GM12878 (cell line): ENCODE measurements at regions not wholly inside any gene's neighbourhood (a gene's known extent, or its start where the extent isn't known, plus 50 kb on each side); places are given as distances from the start of the nearest gene placed in this dataset.

ENCODE experiments used
- ATAC-seq: fragments of 200-7000 bp; cut with Tn5 transposase; 3 replicates; pipeline ENCODE4 v1.9.1; 2020; ENCODE audit warnings: mild to moderate bottlenecking, moderate library complexity
- BruUV-seq: library from RNA; stranded (reverse); fragments of 400-500 nt; replicated peaks from 2 replicates; lab custom pipeline; 2021; lab: Mats Ljungman, UMichigan
- CTCF ChIA-PET: fragments of 300-600 bp; sonication (Branson Sonifier 250); formaldehyde crosslinking; extraction: SDS; loops from one replicate; lab custom pipeline; 2021; ENCODE audit warnings: inconsistent platforms; lab: Yijun Ruan, JAX
- POLR2A ChIA-PET: fragments of 350-600 bp; formaldehyde crosslinking; extraction: SDS; loops from one replicate; lab custom pipeline; 2021; ENCODE audit warnings: inconsistent platforms; lab: Charles Lee
- RAD21 ChIA-PET: fragments of 300-600 bp; sonication (Branson Sonifier 250); formaldehyde crosslinking; loops from one replicate; lab custom pipeline; 2023; ENCODE audit warnings: antibody characterized with exemption; ENCODE audit not compliant: unreplicated experiment; lab: Charles Lee
- SMC1A ChIA-PET: fragments of 300-600 bp; sonication (Branson Sonifier 250); formaldehyde crosslinking; loops from one replicate; lab custom pipeline; 2023; ENCODE audit not compliant: unreplicated experiment, uncharacterized antibody; lab: Charles Lee
- DNase-seq: peaks from one replicate; pipeline ENCODE4 v3.0.0-alpha.2; 2011; ENCODE audit warnings: low read depth, low spot score
- FAIRE-seq: peaks from 3 replicates; lab custom pipeline; 2011; peaks lifted over from hg19 to GRCh38; lab: Jason Lieb, UNC
- H2AFZ ChIP-seq: 2 replicates; pipeline ENCODE4 v1.6.0; 2011; ENCODE audit warnings: low read depth, low read length, control low read depth; ENCODE audit not compliant: control insufficient read depth
- H3K27ac ChIP-seq: 2 replicates; pipeline ENCODE4 v1.5.1; 2011; ENCODE audit warnings: control low read depth; ENCODE audit not compliant: control insufficient read depth, insufficient read depth
- H3K27me3 ChIP-seq, 2 experiments: replicated peaks in 1 of 2; 2 replicates each; pipeline versions ENCODE4 v1.6.0 to v1.6.1; 2011; ENCODE audit warnings: low read length in 1 of 2; ENCODE audit not compliant: control insufficient read depth in 2 of 2, insufficient read depth in 2 of 2
- H3K36me3 ChIP-seq, 2 experiments: 2 replicates each; pipeline ENCODE4 v1.5.1; 2011; ENCODE audit warnings: low read length in 1 of 2; ENCODE audit not compliant: control insufficient read depth in 2 of 2, insufficient read depth in 2 of 2
- H3K4me1 ChIP-seq: 2 replicates; pipeline ENCODE4 v1.6.1; 2011; ENCODE audit warnings: mild to moderate bottlenecking, low read length, moderate library complexity, mixed read lengths; ENCODE audit not compliant: control insufficient read depth, insufficient read depth
- H3K4me2 ChIP-seq: 2 replicates; pipeline ENCODE4 v1.6.0; 2011; ENCODE audit warnings: control low read depth; ENCODE audit not compliant: control insufficient read depth, insufficient read depth
- H3K4me3 ChIP-seq: fragments of 200-600 bp; sonication (generic); 2 replicates; pipeline ENCODE4 v1.5.1; 2016
- H3K79me2 ChIP-seq: 2 replicates; pipeline ENCODE4 v1.6.0; 2011; ENCODE audit warnings: low read length; ENCODE audit not compliant: control insufficient read depth, insufficient read depth
- H3K9ac ChIP-seq: 2 replicates; pipeline ENCODE4 v1.8.0; 2011; ENCODE audit warnings: low read length, control low read depth, mixed read lengths; ENCODE audit not compliant: control insufficient read depth, insufficient read depth
- H3K9me3 ChIP-seq: replicated peaks from 3 replicates; pipeline ENCODE4 v1.5.1; 2011; ENCODE audit warnings: mild to moderate bottlenecking, low read length; ENCODE audit not compliant: control insufficient read depth, insufficient read depth
- H4K20me1 ChIP-seq: 2 replicates; pipeline ENCODE4 v1.6.0; 2011; ENCODE audit not compliant: control insufficient read depth, insufficient read depth
- BHLHE40 ChIP-seq, 2 experiments: fragments of 450-650 bp in 1 of 2; IDR thresholded peaks; 2 replicates each; pipeline ENCODE4 v1.6.1; 2011 to 2017; ENCODE audit warnings: low read depth in 2 of 2, borderline replicate concordance in 1 of 2, improper control_type of control experiment in 1 of 2, low read length in 1 of 2, mild to moderate bottlenecking in 1 of 2
- CEBPB ChIP-seq, 2 experiments: fragments of 150-350 bp in 1 of 2; IDR thresholded peaks; 2 replicates each; pipeline ENCODE4 v1.6.1; 2012 to 2014; ENCODE audit warnings: low read depth in 2 of 2, low read length in 2 of 2, borderline replicate concordance in 1 of 2, inconsistent platforms in 1 of 2
- EZH2 ChIP-seq: IDR thresholded peaks from 2 replicates; pipeline ENCODE4 v1.6.1; 2012; ENCODE audit warnings: low read depth, mild to moderate bottlenecking, control low read depth, inconsistent platforms, low read length, borderline replicate concordance; ENCODE audit not compliant: control insufficient read depth
- GABPA ChIP-seq: IDR thresholded peaks from 2 replicates; pipeline ENCODE4 v1.6.1; 2014; ENCODE audit warnings: antibody characterized with exemption, low read depth, mild to moderate bottlenecking, inconsistent platforms
- GATAD2B ChIP-seq: fragments of 450-650 bp; conservative IDR thresholded peaks from 2 replicates; pipeline ENCODE4 v1.6.1; 2017; ENCODE audit warnings: low read depth, mild to moderate bottlenecking, moderate library complexity
- HCFC1 ChIP-seq: fragments of 150-350 bp; IDR thresholded peaks from 2 replicates; pipeline ENCODE4 v1.6.1; 2014; ENCODE audit warnings: low read length
- IKZF2 ChIP-seq, 2 experiments: fragments of 450-650 bp; IDR thresholded peaks; 2 replicates each; pipeline ENCODE4 v1.6.1; 2017; ENCODE audit warnings: mild to moderate bottlenecking in 2 of 2, moderate library complexity in 2 of 2
- JUND ChIP-seq: IDR thresholded peaks from 2 replicates; pipeline ENCODE4 v1.6.1; 2012; ENCODE audit warnings: low read depth, mild to moderate bottlenecking, low read length, improper control_type of control experiment, moderate library complexity
- MTA3 ChIP-seq: IDR thresholded peaks from 2 replicates; pipeline ENCODE4 v1.6.1; 2012; ENCODE audit warnings: low read length, inconsistent platforms, borderline replicate concordance
- NFIC ChIP-seq: IDR thresholded peaks from 2 replicates; pipeline ENCODE4 v1.6.1; 2012; ENCODE audit warnings: low read depth, mild to moderate bottlenecking, inconsistent platforms, low read length, moderate library complexity
- POU2F2 ChIP-seq: IDR thresholded peaks from 3 replicates; pipeline ENCODE4 v1.6.1; 2011; ENCODE audit warnings: low read depth, mild to moderate bottlenecking, low read length, borderline replicate concordance
- RAD21 ChIP-seq: IDR thresholded peaks from 2 replicates; pipeline ENCODE4 v1.6.1; 2011; ENCODE audit warnings: mild to moderate bottlenecking, low read depth, low read length, moderate library complexity; ENCODE audit not compliant: insufficient read depth
- RAD51 ChIP-seq: fragments of 450-650 bp; IDR thresholded peaks from 2 replicates; pipeline ENCODE4 v1.6.1; 2016; ENCODE audit warnings: moderate library complexity, mild to moderate bottlenecking, inconsistent platforms
- RB1 ChIP-seq: fragments of 450-650 bp; formaldehyde crosslinking; IDR thresholded peaks from 2 replicates; pipeline ENCODE4 v1.6.1; 2017; ENCODE audit warnings: mild to moderate bottlenecking, borderline replicate concordance
- SIN3A ChIP-seq: IDR thresholded peaks from 2 replicates; pipeline ENCODE4 v1.6.1; 2012; ENCODE audit warnings: low read depth, low read length, improper control_type of control experiment
- SMC3 ChIP-seq: IDR thresholded peaks from 2 replicates; pipeline ENCODE4 v1.6.1; 2011; ENCODE audit warnings: low read length, improper control_type of control experiment, borderline replicate concordance
- SUZ12 ChIP-seq: fragments of 200-600 bp; sonication (generic); IDR thresholded peaks from one replicate; pipeline ENCODE4 v1.6.1; 2018; ENCODE audit warnings: antibody characterized with exemption, mild to moderate bottlenecking; ENCODE audit not compliant: unreplicated experiment
- TAF1 ChIP-seq: IDR thresholded peaks from 2 replicates; pipeline ENCODE4 v1.6.1; 2011; ENCODE audit warnings: mild to moderate bottlenecking, low read depth, low read length, borderline replicate concordance
- ZZZ3 ChIP-seq: IDR thresholded peaks from 2 replicates; pipeline ENCODE4 v1.6.1; 2011; ENCODE audit warnings: low read depth; ENCODE audit not compliant: control insufficient read depth, insufficient read length
- whole genome bisulfite sequencing: methylation state at CpG from one replicate; pipeline ENCODE4 v1.1.6; 2016; ENCODE audit warnings: low lambda C conversion rate; ENCODE audit not compliant: insufficient replicate concordance, insufficient coverage; ENCODE audit errors: missing lambda C conversion rate; 5-methylcytosine and 5-hydroxymethylcytosine counted together
- in situ Hi-C: fragments of 300-500 bp; cut with MboI; formaldehyde crosslinking; loops from 9 replicates; pipeline ENCODE4 v1.14.3; 2018; ENCODE audit warnings: mixed read lengths
- intact Hi-C: fragments of 100-400 bp; cut with micrococcal nuclease; formaldehyde crosslinking; loops from one replicate; pipeline ENCODE4 v1.14.2; 2022; ENCODE audit not compliant: unreplicated experiment
- TF ChIP-seq, protein P1 (sequence below): IDR thresholded peaks from 2 replicates; pipeline ENCODE4 v1.6.1; 2012; ENCODE audit warnings: mild to moderate bottlenecking, low read depth, low read length

GRCh38 chr4:189202182-189202868, 738.3 kb upstream of the FRG1 start (continued):
- TF ChIP-seq POU2F2: no peak
- peak; percentile 33; the same call in 1 of the 2 replicates for TF ChIP-seq SMC3
- no peak for TF ChIP-seq NFIC
- TF ChIP-seq RAD21: peak; percentile 58
- TF ChIP-seq RB1: peak; percentile 35; the same call in 1 of the 2 replicates
- TF ChIP-seq BHLHE40 (IDR thresholded peaks at IDR 0.05; ENCODE audit: borderline replicate concordance in 1 of 2, low read depth in 2 of 2, low read length in 1 of 2): peak in 1 of 2 experiments; percentile 42; a peak in 2 of 4 replicates

- intact Hi-C loops: loop anchor here (2.0 kb wide), 1 partner anchor 1596 kb away; no protein-coding TSS in a partner anchor
- TF ChIP-seq JUND (no peak), GABPA (no peak), IKZF2 (IDR thresholded peaks at IDR 0.05) (no peak), ZZZ3 (no peak), RAD21 (no peak), SIN3A (no peak), CEBPB (IDR thresholded peaks at IDR 0.05; ENCODE audit: borderline replicate concordance in 1 of 2, low read depth in 2 of 2, low read length in 2 of 2) (no peak), HCFC1 (no peak), RAD51 (no peak), GATAD2B (no peak), TAF1 (no peak), EZH2 (no peak), SUZ12 (no peak), MTA3 (no peak)
- TF ChIP-seq, protein P1, sequence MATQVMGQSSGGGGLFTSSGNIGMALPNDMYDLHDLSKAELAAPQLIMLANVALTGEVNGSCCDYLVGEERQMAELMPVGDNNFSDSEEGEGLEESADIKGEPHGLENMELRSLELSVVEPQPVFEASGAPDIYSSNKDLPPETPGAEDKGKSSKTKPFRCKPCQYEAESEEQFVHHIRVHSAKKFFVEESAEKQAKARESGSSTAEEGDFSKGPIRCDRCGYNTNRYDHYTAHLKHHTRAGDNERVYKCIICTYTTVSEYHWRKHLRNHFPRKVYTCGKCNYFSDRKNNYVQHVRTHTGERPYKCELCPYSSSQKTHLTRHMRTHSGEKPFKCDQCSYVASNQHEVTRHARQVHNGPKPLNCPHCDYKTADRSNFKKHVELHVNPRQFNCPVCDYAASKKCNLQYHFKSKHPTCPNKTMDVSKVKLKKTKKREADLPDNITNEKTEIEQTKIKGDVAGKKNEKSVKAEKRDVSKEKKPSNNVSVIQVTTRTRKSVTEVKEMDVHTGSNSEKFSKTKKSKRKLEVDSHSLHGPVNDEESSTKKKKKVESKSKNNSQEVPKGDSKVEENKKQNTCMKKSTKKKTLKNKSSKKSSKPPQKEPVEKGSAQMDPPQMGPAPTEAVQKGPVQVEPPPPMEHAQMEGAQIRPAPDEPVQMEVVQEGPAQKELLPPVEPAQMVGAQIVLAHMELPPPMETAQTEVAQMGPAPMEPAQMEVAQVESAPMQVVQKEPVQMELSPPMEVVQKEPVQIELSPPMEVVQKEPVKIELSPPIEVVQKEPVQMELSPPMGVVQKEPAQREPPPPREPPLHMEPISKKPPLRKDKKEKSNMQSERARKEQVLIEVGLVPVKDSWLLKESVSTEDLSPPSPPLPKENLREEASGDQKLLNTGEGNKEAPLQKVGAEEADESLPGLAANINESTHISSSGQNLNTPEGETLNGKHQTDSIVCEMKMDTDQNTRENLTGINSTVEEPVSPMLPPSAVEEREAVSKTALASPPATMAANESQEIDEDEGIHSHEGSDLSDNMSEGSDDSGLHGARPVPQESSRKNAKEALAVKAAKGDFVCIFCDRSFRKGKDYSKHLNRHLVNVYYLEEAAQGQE: no peak
Observed at GRCh38 chr4:189202869-189203271, 737.8 kb upstream of the FRG1 start.

More at GRCh38 chr4:189202869-189203271, 737.8 kb upstream of the FRG1 start:
- ATAC-seq: no peak
- POLR2A ChIA-PET: no interaction called here
- H3K9ac ChIP-seq: no peak overlapping the region
- 12% methylated on average over 7 of the region's 8 CpGs for WGBS
- no peaks in the 10 kb centered on the region; the same call in 2 of the 3 replicates for H3K9me3 ChIP-seq
- no peaks in the 10 kb centered on the region for H3K36me3 ChIP-seq
- no peaks in the 10 kb centered on the region for H3K27me3 ChIP-seq
- CTCF ChIA-PET: no interaction called here
- H3K4me2 ChIP-seq: no peak overlapping the region
- in situ Hi-C loops: no loop called here
- no peak overlapping the region for H3K27ac ChIP-seq
- H3K4me1 ChIP-seq: no peaks in the 10 kb centered on the region
- RAD21 ChIA-PET: interaction anchor here (0.6 kb wide), 1 partner anchor 27 kb away, joined by 4 read pairs; no protein-coding TSS in a partner anchor
- no peak overlapping the region for H2AFZ ChIP-seq
- DNase-seq: no peak
- H4K20me1 ChIP-seq: no peaks in the 10 kb centered on the region
- BruUV-seq: no TSS peak
- SMC1A ChIA-PET: interaction anchor here (0.6 kb wide), 1 partner anchor 1165 kb away, joined by 3 read pairs; no protein-coding TSS in a partner anchor
- no peak overlapping the region for H3K4me3 ChIP-seq
- no peak for FAIRE-seq
- H3K79me2 ChIP-seq: no peaks in the 10 kb centered on the region
